K562 (cell line): ENCODE measurements at regions not wholly inside any gene's neighbourhood (a gene's known extent, or its start where the extent isn't known, plus 50 kb on each side); places are given as distances from the start of the nearest gene placed in this dataset.

Experiments used
- RB1 ChIP-seq: fragments of 450-650 bp; IDR thresholded peaks from 2 replicates; pipeline ENCODE4 v1.6.1; 2017; ENCODE audit warnings: low read depth, mild to moderate bottlenecking
- REST ChIP-seq, 2 experiments: fragments of 450-650 bp; formaldehyde crosslinking in 1 of 2; IDR thresholded peaks; 2 replicates each; pipeline versions ENCODE4 v1.4.0 to v1.6.1; 2014 to 2020; ENCODE audit warnings: mild to moderate bottlenecking in 2 of 2, borderline replicate concordance in 1 of 2, low read depth in 1 of 2

GRCh38 chr4:8688041-8688907, 95.7 kb downstream of the CPZ start (continued):
- TF ChIP-seq REST (IDR thresholded peaks at IDR 0.05; ENCODE audit: borderline replicate concordance) (peak; percentile 54; the same call in 1 of the 2 replicates), REST (CRISPR knock-in tag; IDR thresholded peaks at IDR 0.05; ENCODE audit: low read depth) (no peak), RB1 (peak; percentile 35; the same call in 1 of the 2 replicates)
